HAP-1 (cell line): ENCODE measurements at regions not wholly inside any gene's neighbourhood (a gene's known extent, or its start where the extent isn't known, plus 50 kb on each side); places are given as distances from the start of the nearest gene placed in this dataset.

Experiments
- DNase-seq, 2 experiments: peaks; one replicate each; pipeline ENCODE4 v3.0.0-alpha.2; 2016 to 2020; ENCODE audit warnings: low spot score in 2 of 2
- H3K27me3 ChIP-seq: fragments of 250-450 bp; sonication (Bioruptor Pico); 2 replicates; pipeline ENCODE4 v1.5.1; 2020; ENCODE audit warnings: low read depth, mild to moderate bottlenecking, moderate library complexity
- H3K36me3 ChIP-seq: fragments of 250-450 bp; sonication (Bioruptor Pico); replicated peaks from 2 replicates; pipeline ENCODE4 v1.5.1; 2020; ENCODE audit warnings: mild to moderate bottlenecking
- H3K4me1 ChIP-seq: fragments of 250-450 bp; sonication (Bioruptor Pico); 2 replicates; pipeline ENCODE4 v1.5.1; 2020; ENCODE audit warnings: mild to moderate bottlenecking
- H3K4me3 ChIP-seq: fragments of 250-450 bp; sonication (Bioruptor Pico); 2 replicates; pipeline ENCODE4 v1.5.1; 2020; ENCODE audit warnings: mild to moderate bottlenecking, moderate library complexity
- H3K9me3 ChIP-seq: fragments of 250-450 bp; sonication (Bioruptor Pico); 2 replicates; pipeline ENCODE4 v1.5.1; 2020; ENCODE audit warnings: mild to moderate bottlenecking, moderate library complexity
- in situ Hi-C: fragments of 300-500 bp; cut with MboI; formaldehyde crosslinking; loops from 3 replicates; pipeline ENCODE4 v1.14.3; 2020; ENCODE audit warnings: low sequenced_read_pairs, inconsistent platforms, mixed read lengths

- Histone ChIP-seq H3K36me3 (no peaks in the 10 kb centered on the region), H3K9me3 (no peaks in the 10 kb centered on the region), H3K27me3 (no peaks in the 10 kb centered on the region), H3K4me1 (peaks cover 13% of the 10 kb centered on the region), H3K4me3 (no peak overlapping the region)
- in situ Hi-C loops: no loop called here
- no peak for DNase-seq
Measured at GRCh38 chr1:189904509-189904908, 573.2 kb downstream of the BRINP3 start.

GRCh38 chr1:189908113-189908512 lies 569.6 kb downstream of the BRINP3 start:
- Histone ChIP-seq H3K36me3 (no peaks in the 10 kb centered on the region), H3K4me1 (no peaks in the 10 kb centered on the region), H3K9me3 (no peaks in the 10 kb centered on the region), H3K27me3 (no peaks in the 10 kb centered on the region), H3K4me3 (no peak overlapping the region)
- in situ Hi-C loops: no loop called here
- DNase-seq: no peak

- no peaks in the 10 kb centered on the region for H3K4me1 ChIP-seq
- H3K4me3 ChIP-seq: no peak overlapping the region
- H3K27me3 ChIP-seq: no peaks in the 10 kb centered on the region
- DNase-seq: no peak
- H3K9me3 ChIP-seq: no peaks in the 10 kb centered on the region
- in situ Hi-C loops: no loop called here
- H3K36me3 ChIP-seq: no peaks in the 10 kb centered on the region
Measured at GRCh38 chr1:189921613-189922012, 556.1 kb downstream of the BRINP3 start.

- in situ Hi-C loops: no loop called here
- no peaks in the 10 kb centered on the region for H3K4me1 ChIP-seq
- no peaks in the 10 kb centered on the region for H3K36me3 ChIP-seq
- H3K27me3 ChIP-seq: no peaks in the 10 kb centered on the region
- no peak overlapping the region for H3K4me3 ChIP-seq
- H3K9me3 ChIP-seq: no peaks in the 10 kb centered on the region
- DNase-seq: no peak
Measured at GRCh38 chr1:189927641-189928040, 550.0 kb downstream of the BRINP3 start.

GRCh38 chr1:189929501-189930099 lies 548.1 kb downstream of the BRINP3 start:
- H3K27me3 ChIP-seq: no peaks in the 10 kb centered on the region
- in situ Hi-C loops: no loop called here
- no peaks in the 10 kb centered on the region for H3K9me3 ChIP-seq
- DNase-seq: no peak
- H3K4me1 ChIP-seq: no peaks in the 10 kb centered on the region
- no peak overlapping the region for H3K4me3 ChIP-seq
- no peaks in the 10 kb centered on the region for H3K36me3 ChIP-seq

GRCh38 chr1:189936861-189937260 lies 540.8 kb downstream of the BRINP3 start:
- no peak for DNase-seq
- Histone ChIP-seq H3K36me3 (no peaks in the 10 kb centered on the region), H3K4me3 (no peak overlapping the region), H3K27me3 (no peaks in the 10 kb centered on the region), H3K4me1 (no peaks in the 10 kb centered on the region), H3K9me3 (no peaks in the 10 kb centered on the region)
- in situ Hi-C loops: no loop called here

- no peaks in the 10 kb centered on the region for H3K36me3 ChIP-seq
- no peaks in the 10 kb centered on the region for H3K27me3 ChIP-seq
- H3K4me3 ChIP-seq: no peak overlapping the region
- no peak for DNase-seq
- H3K4me1 ChIP-seq: no peaks in the 10 kb centered on the region
- H3K9me3 ChIP-seq: no peaks in the 10 kb centered on the region
- in situ Hi-C loops: no loop called here
Measured at GRCh38 chr1:189939967-189940366, 537.7 kb downstream of the BRINP3 start.

- no peak overlapping the region for H3K4me3 ChIP-seq
- DNase-seq: no peak
- in situ Hi-C loops: no loop called here
- H3K27me3 ChIP-seq: no peaks in the 10 kb centered on the region
- H3K36me3 ChIP-seq: no peaks in the 10 kb centered on the region
- no peaks in the 10 kb centered on the region for H3K9me3 ChIP-seq
- no peaks in the 10 kb centered on the region for H3K4me1 ChIP-seq
Measured at GRCh38 chr1:189941922-189942321, 535.7 kb downstream of the BRINP3 start.

GRCh38 chr1:189958756-189959155 lies 518.9 kb downstream of the BRINP3 start:
- DNase-seq: no peak
- Histone ChIP-seq H3K36me3 (no peaks in the 10 kb centered on the region), H3K27me3 (no peaks in the 10 kb centered on the region), H3K9me3 (no peaks in the 10 kb centered on the region), H3K4me1 (peaks cover 3% of the 10 kb centered on the region; the same call in 1 of the 2 replicates), H3K4me3 (no peak overlapping the region)
- in situ Hi-C loops: no loop called here

- no peak overlapping the region for H3K4me3 ChIP-seq
- peaks cover 3% of the 10 kb centered on the region; the same call in 1 of the 2 replicates for H3K4me1 ChIP-seq
- no peaks in the 10 kb centered on the region for H3K36me3 ChIP-seq
- no peak for DNase-seq
- in situ Hi-C loops: no loop called here
- H3K9me3 ChIP-seq: no peaks in the 10 kb centered on the region
- H3K27me3 ChIP-seq: no peaks in the 10 kb centered on the region; the same call in 1 of the 2 replicates
Measured at GRCh38 chr1:189960769-189961168, 516.9 kb downstream of the BRINP3 start.

GRCh38 chr1:189962181-189962580 lies 515.5 kb downstream of the BRINP3 start:
- H3K36me3 ChIP-seq: no peaks in the 10 kb centered on the region
- peaks cover 3% of the 10 kb centered on the region; the same call in 1 of the 2 replicates for H3K4me1 ChIP-seq
- H3K4me3 ChIP-seq: no peak overlapping the region
- no peaks in the 10 kb centered on the region; the same call in 1 of the 2 replicates for H3K27me3 ChIP-seq
- no peaks in the 10 kb centered on the region for H3K9me3 ChIP-seq
- no peak for DNase-seq
- in situ Hi-C loops: no loop called here

- H3K27me3 ChIP-seq: no peaks in the 10 kb centered on the region
- no peaks in the 10 kb centered on the region for H3K36me3 ChIP-seq
- no peaks in the 10 kb centered on the region for H3K9me3 ChIP-seq
- no peak for DNase-seq
- in situ Hi-C loops: no loop called here
- H3K4me1 ChIP-seq: no peaks in the 10 kb centered on the region
- H3K4me3 ChIP-seq: no peak overlapping the region
Measured at GRCh38 chr1:189970331-189971230, 507.1 kb downstream of the BRINP3 start.

GRCh38 chr1:189971656-189972055 lies 506.0 kb downstream of the BRINP3 start:
- in situ Hi-C loops: no loop called here
- Histone ChIP-seq H3K4me1 (no peaks in the 10 kb centered on the region), H3K36me3 (no peaks in the 10 kb centered on the region), H3K27me3 (no peaks in the 10 kb centered on the region), H3K9me3 (no peaks in the 10 kb centered on the region), H3K4me3 (no peak overlapping the region)
- no peak for DNase-seq

- Histone ChIP-seq H3K4me3 (no peak overlapping the region), H3K9me3 (no peaks in the 10 kb centered on the region), H3K4me1 (no peaks in the 10 kb centered on the region), H3K27me3 (no peaks in the 10 kb centered on the region), H3K36me3 (no peaks in the 10 kb centered on the region)
- no peak for DNase-seq
- in situ Hi-C loops: no loop called here
Measured at GRCh38 chr1:189977184-189977583, 500.5 kb downstream of the BRINP3 start.
